ENCODE measurements at regions not wholly inside any gene's neighbourhood (a gene's known extent, or its start where the extent isn't known, plus 50 kb on each side); places are given as distances from the start of the nearest gene placed in this dataset.

DNA sequence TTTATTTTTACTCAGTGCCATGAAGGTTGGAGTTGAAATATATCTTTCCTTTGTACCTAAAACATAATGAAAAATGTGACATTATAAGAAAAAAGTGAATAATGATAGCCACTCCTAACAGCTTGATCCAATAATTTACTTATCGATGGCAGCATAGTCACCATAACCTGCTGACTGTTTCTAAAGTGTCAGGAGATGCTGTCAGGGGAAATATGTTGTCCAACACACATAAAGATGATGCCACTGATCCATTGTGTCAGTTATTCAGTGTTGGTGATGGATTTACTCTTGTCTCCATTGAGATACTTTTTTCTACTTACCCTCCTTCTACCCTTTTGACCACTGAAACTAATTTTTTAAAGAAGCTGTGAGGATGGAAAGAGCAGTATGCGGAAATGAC lies 1006.9 kb upstream of the TMEFF2 start:
- TF ChIP-seq, protein P1, sequence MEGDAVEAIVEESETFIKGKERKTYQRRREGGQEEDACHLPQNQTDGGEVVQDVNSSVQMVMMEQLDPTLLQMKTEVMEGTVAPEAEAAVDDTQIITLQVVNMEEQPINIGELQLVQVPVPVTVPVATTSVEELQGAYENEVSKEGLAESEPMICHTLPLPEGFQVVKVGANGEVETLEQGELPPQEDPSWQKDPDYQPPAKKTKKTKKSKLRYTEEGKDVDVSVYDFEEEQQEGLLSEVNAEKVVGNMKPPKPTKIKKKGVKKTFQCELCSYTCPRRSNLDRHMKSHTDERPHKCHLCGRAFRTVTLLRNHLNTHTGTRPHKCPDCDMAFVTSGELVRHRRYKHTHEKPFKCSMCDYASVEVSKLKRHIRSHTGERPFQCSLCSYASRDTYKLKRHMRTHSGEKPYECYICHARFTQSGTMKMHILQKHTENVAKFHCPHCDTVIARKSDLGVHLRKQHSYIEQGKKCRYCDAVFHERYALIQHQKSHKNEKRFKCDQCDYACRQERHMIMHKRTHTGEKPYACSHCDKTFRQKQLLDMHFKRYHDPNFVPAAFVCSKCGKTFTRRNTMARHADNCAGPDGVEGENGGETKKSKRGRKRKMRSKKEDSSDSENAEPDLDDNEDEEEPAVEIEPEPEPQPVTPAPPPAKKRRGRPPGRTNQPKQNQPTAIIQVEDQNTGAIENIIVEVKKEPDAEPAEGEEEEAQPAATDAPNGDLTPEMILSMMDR (IDR thresholded peaks at IDR 0.05 in 4 of 5, conservative IDR thresholded peaks at IDR 0.05 in 1 of 5): no peak
- no peak for TF ChIP-seq POLR2A (IDR thresholded peaks at IDR 0.05)
